ENCODE measurements at regions not wholly inside any gene's neighbourhood (a gene's known extent, or its start where the extent isn't known, plus 50 kb on each side); places are given as distances from the start of the nearest gene placed in this dataset.

DNA sequence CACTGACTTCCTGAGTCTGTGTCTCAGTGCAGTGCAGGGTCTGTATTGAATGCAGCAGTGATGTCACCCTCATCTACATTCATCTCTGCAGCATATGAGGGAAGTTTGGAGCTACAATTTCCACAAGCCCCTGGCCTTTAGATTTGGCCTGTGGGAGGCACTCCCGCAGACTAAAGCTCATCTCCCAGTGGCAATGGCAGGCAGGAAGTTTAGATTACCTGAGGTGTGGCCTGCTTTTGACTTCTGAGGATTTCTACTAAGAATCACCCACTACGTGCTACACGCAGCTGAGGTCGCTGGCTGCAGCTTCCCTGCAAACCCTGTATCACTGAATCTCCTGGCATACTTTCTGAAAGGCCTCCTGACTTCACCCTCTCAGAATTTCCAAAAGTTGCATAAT lies 202.2 kb upstream of the PRKD1 start:
- no peak overlapping the region for H3K4me3 Mint-ChIP-seq (ENCODE audit: unreplicated experiment)
- Histone ChIP-seq H3K4me1 (ENCODE audit: insufficient read depth, low read length) (no peaks in the 10 kb centered on the region), H3K9me3 (ENCODE audit: insufficient read depth, low read depth, low read length) (no peaks in the 10 kb centered on the region), H2AFZ (ENCODE audit: low read depth, low read length) (no peak overlapping the region), H3K27ac (ENCODE audit: low read depth, low read length) (no peak overlapping the region), H3K27me3 (ENCODE audit: insufficient read depth, low read length) (no peaks in the 10 kb centered on the region), H3K9ac (ENCODE audit: low read length) (no peak overlapping the region), H4K20me1 (ENCODE audit: insufficient read depth, low read length) (no peaks in the 10 kb centered on the region), H3K79me2 (ENCODE audit: insufficient read depth, low read length) (no peaks in the 10 kb centered on the region), H3K4me3 (ENCODE audit: insufficient read depth, low read depth, low read length) (no peak overlapping the region), H3K36me3 (ENCODE audit: insufficient read depth, low read length) (no peaks in the 10 kb centered on the region), H3K4me2 (ENCODE audit: low read length) (no peak overlapping the region)
- no peaks in the 10 kb centered on the region for H3K27me3 Mint-ChIP-seq (ENCODE audit: low read depth, unreplicated experiment)
- no peak for FAIRE-seq
- TF ChIP-seq EZH2 (IDR thresholded peaks at IDR 0.05; ENCODE audit: insufficient read depth, low read length), result no peak
- TF ChIP-seq, protein P1, sequence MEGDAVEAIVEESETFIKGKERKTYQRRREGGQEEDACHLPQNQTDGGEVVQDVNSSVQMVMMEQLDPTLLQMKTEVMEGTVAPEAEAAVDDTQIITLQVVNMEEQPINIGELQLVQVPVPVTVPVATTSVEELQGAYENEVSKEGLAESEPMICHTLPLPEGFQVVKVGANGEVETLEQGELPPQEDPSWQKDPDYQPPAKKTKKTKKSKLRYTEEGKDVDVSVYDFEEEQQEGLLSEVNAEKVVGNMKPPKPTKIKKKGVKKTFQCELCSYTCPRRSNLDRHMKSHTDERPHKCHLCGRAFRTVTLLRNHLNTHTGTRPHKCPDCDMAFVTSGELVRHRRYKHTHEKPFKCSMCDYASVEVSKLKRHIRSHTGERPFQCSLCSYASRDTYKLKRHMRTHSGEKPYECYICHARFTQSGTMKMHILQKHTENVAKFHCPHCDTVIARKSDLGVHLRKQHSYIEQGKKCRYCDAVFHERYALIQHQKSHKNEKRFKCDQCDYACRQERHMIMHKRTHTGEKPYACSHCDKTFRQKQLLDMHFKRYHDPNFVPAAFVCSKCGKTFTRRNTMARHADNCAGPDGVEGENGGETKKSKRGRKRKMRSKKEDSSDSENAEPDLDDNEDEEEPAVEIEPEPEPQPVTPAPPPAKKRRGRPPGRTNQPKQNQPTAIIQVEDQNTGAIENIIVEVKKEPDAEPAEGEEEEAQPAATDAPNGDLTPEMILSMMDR (IDR thresholded peaks at IDR 0.05; ENCODE audit: insufficient read depth, low read depth, low read length), result no peak
- DNase-seq (ENCODE audit: low read depth), result peak; percentile 11
- H3K4me1 Mint-ChIP-seq (ENCODE audit: low read depth, unreplicated experiment), result no peaks in the 10 kb centered on the region
- H3K27ac Mint-ChIP-seq (ENCODE audit: unreplicated experiment), result no peak overlapping the region
- H3K36me3 Mint-ChIP-seq (ENCODE audit: low read depth, unreplicated experiment), result no peaks in the 10 kb centered on the region
- H3K9me3 Mint-ChIP-seq (ENCODE audit: unreplicated experiment), result no peaks in the 10 kb centered on the region

DNA sequence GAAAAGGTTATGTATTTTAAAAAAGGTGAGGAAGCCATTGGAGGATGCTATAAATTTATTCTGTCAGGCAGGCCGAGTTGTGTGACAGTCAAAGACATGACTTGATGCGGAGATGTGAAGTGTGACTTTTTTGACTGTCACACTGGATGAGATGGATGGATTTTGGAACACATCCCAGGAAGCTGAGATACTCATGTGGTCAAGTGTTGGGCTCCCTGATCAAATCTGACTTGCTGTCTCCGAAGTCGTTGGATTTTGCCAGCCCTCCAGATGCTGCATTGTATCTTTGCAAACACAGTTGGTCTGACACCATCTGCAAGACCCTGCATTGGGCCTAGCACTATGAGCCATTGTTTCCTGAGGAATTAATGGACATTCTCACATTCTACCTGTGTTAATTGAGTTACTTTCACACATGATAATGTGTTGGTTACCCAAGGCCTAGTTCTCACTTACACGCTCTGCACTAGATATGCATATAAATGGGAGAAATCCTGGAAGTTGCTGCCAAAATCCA lies 204.0 kb upstream of the PRKD1 start:
- no peaks in the 10 kb centered on the region for H3K27me3 Mint-ChIP-seq (ENCODE audit: low read depth, unreplicated experiment)
- no peak overlapping the region for H2AFZ ChIP-seq (ENCODE audit: low read depth, low read length)

DNA sequence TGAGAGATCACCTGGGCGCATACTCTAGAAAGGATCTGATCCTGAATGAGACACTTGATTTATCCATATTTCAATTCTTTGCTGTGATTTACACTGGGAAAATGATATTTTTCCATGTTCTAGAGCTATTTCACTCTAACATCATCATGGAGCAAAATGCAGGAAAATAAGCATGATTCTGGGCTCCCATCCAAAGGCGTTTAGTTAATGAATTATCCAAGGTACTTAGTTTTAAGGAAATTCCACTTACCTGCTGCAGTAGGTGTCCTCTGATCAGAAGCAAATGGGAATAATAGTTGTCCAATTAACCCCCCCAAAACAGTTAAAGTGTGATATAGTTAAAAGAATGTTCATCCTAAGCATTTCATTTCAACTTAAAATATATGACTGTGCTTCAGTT lies 204.5 kb upstream of the PRKD1 start:
- no peaks in the 10 kb centered on the region for H3K4me1 ChIP-seq (ENCODE audit: insufficient read depth, low read length)
- no peak overlapping the region for H2AFZ ChIP-seq (ENCODE audit: low read depth, low read length)
- H3K79me2 ChIP-seq (ENCODE audit: insufficient read depth, low read length), result no peaks in the 10 kb centered on the region
- no peak overlapping the region for H3K27ac ChIP-seq (ENCODE audit: low read depth, low read length)
- H3K9me3 ChIP-seq (ENCODE audit: insufficient read depth, low read depth, low read length), result no peaks in the 10 kb centered on the region
- H3K4me3 Mint-ChIP-seq (ENCODE audit: unreplicated experiment), result no peak overlapping the region
- H3K27me3 Mint-ChIP-seq (ENCODE audit: low read depth, unreplicated experiment), result no peaks in the 10 kb centered on the region
- no peak overlapping the region for H3K9ac ChIP-seq (ENCODE audit: low read length)
- no peak for DNase-seq (ENCODE audit: low read depth)
- no peaks in the 10 kb centered on the region for H3K36me3 Mint-ChIP-seq (ENCODE audit: low read depth, unreplicated experiment)
- no peak overlapping the region for H3K4me2 ChIP-seq (ENCODE audit: low read length)
- H3K9me3 Mint-ChIP-seq (ENCODE audit: unreplicated experiment), result no peaks in the 10 kb centered on the region
- H3K36me3 ChIP-seq (ENCODE audit: insufficient read depth, low read length), result no peaks in the 10 kb centered on the region
- no peaks in the 10 kb centered on the region for H3K4me1 Mint-ChIP-seq (ENCODE audit: low read depth, unreplicated experiment)
- H3K27ac Mint-ChIP-seq (ENCODE audit: unreplicated experiment), result no peak overlapping the region
- no peaks in the 10 kb centered on the region for H3K27me3 ChIP-seq (ENCODE audit: insufficient read depth, low read length)
- H3K4me3 ChIP-seq (ENCODE audit: insufficient read depth, low read depth, low read length), result no peak overlapping the region
- H4K20me1 ChIP-seq (ENCODE audit: insufficient read depth, low read length), result no peaks in the 10 kb centered on the region
- no peak for FAIRE-seq
- TF ChIP-seq, protein P1 (IDR thresholded peaks at IDR 0.05; ENCODE audit: insufficient read depth, low read depth, low read length), result no peak
- TF ChIP-seq EZH2 (IDR thresholded peaks at IDR 0.05; ENCODE audit: insufficient read depth, low read length), result no peak

More for the DNA sequence above, 204.0 kb upstream of the PRKD1 start:
- H3K4me1 Mint-ChIP-seq (ENCODE audit: low read depth, unreplicated experiment), result no peaks in the 10 kb centered on the region
- H4K20me1 ChIP-seq (ENCODE audit: insufficient read depth, low read length), result no peaks in the 10 kb centered on the region
- no peak overlapping the region for H3K9ac ChIP-seq (ENCODE audit: low read length)
- H3K4me3 Mint-ChIP-seq (ENCODE audit: unreplicated experiment), result no peak overlapping the region
- no peaks in the 10 kb centered on the region for H3K4me1 ChIP-seq (ENCODE audit: insufficient read depth, low read length)
- no peaks in the 10 kb centered on the region for H3K36me3 Mint-ChIP-seq (ENCODE audit: low read depth, unreplicated experiment)
- H3K27ac ChIP-seq (ENCODE audit: low read depth, low read length), result no peak overlapping the region
- no peak overlapping the region for H3K4me2 ChIP-seq (ENCODE audit: low read length)
- no peaks in the 10 kb centered on the region for H3K9me3 Mint-ChIP-seq (ENCODE audit: unreplicated experiment)
- no peaks in the 10 kb centered on the region for H3K79me2 ChIP-seq (ENCODE audit: insufficient read depth, low read length)
- H3K27ac Mint-ChIP-seq (ENCODE audit: unreplicated experiment), result no peak overlapping the region
- DNase-seq (ENCODE audit: low read depth) (no peak), FAIRE-seq (no peak)
- no peaks in the 10 kb centered on the region for H3K27me3 ChIP-seq (ENCODE audit: insufficient read depth, low read length)
- no peak overlapping the region for H3K4me3 ChIP-seq (ENCODE audit: insufficient read depth, low read depth, low read length)
- no peak for TF ChIP-seq EZH2 (IDR thresholded peaks at IDR 0.05; ENCODE audit: insufficient read depth, low read length)
- TF ChIP-seq, protein P1 (IDR thresholded peaks at IDR 0.05; ENCODE audit: insufficient read depth, low read depth, low read length), result no peak
- H3K36me3 ChIP-seq (ENCODE audit: insufficient read depth, low read length), result no peaks in the 10 kb centered on the region
- H3K9me3 ChIP-seq (ENCODE audit: insufficient read depth, low read depth, low read length), result no peaks in the 10 kb centered on the region

All from astrocyte (in vitro differentiated cells and primary cell).